ENCODE measurements at regions not wholly inside any gene's neighbourhood (a gene's known extent, or its start where the extent isn't known, plus 50 kb on each side); places are given as distances from the start of the nearest gene placed in this dataset.

DNA sequence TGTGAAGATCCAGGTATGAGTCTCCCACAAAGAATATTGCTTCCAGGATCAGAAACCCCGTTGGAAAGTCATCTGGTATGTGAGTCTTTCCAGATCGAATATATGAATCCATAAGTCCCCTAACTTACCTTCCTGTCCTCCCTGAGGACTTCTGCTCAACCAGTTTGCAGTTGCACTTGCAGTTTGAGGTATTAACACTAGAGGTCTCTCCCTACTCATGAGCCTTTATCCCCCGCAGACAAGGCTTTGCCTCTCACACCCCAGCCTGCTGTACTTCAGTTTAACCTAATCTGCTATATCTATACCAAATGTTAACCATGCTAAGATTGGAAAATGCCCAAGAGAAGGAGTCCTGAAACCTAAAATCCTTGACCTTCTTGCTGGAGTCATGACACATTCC lies 135.3 kb upstream of the DEFB112 start:
- no peaks in the 10 kb centered on the region for H3K9me3 ChIP-seq (ENCODE audit: control insufficient read depth, insufficient read depth, low read depth, low read length)
- no peaks in the 10 kb centered on the region for H3K36me3 ChIP-seq (ENCODE audit: control insufficient read depth in 2 of 2, insufficient read depth in 1 of 2, low read length in 2 of 2)
- no peak for TF ChIP-seq ZNF571 (tag by site-specific recombination; IDR thresholded peaks at IDR 0.05)
- TF ChIP-seq ZNF521 (tag by site-specific recombination; IDR thresholded peaks at IDR 0.05), result no peak
- TF ChIP-seq SALL2 (tag by site-specific recombination; IDR thresholded peaks at IDR 0.05; ENCODE audit: borderline replicate concordance), result no peak
- no peak for TF ChIP-seq ZNF560 (tag by site-specific recombination; IDR thresholded peaks at IDR 0.05; ENCODE audit: borderline replicate concordance)
- TF ChIP-seq ZNF2 (tag by site-specific recombination; IDR thresholded peaks at IDR 0.05), result no peak
- TF ChIP-seq ZEB2 (tag by site-specific recombination; IDR thresholded peaks at IDR 0.05), result no peak
- TF ChIP-seq ZXDB (tag by site-specific recombination; IDR thresholded peaks at IDR 0.05), result no peak
- TF ChIP-seq ZNF747 (tag by site-specific recombination; IDR thresholded peaks at IDR 0.05), result no peak
- TF ChIP-seq, protein P1, sequence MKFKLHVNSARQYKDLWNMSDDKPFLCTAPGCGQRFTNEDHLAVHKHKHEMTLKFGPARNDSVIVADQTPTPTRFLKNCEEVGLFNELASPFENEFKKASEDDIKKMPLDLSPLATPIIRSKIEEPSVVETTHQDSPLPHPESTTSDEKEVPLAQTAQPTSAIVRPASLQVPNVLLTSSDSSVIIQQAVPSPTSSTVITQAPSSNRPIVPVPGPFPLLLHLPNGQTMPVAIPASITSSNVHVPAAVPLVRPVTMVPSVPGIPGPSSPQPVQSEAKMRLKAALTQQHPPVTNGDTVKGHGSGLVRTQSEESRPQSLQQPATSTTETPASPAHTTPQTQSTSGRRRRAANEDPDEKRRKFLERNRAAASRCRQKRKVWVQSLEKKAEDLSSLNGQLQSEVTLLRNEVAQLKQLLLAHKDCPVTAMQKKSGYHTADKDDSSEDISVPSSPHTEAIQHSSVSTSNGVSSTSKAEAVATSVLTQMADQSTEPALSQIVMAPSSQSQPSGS (tag by site-specific recombination; IDR thresholded peaks at IDR 0.05; ENCODE audit: low read depth), result no peak
- no peak for TF ChIP-seq KLF1 (tag by site-specific recombination; IDR thresholded peaks at IDR 0.05)
- no peak for TF ChIP-seq ZNF366 (tag by site-specific recombination; conservative IDR thresholded peaks at IDR 0.05)
- no peak for TF ChIP-seq ZNF701 (tag by site-specific recombination; IDR thresholded peaks at IDR 0.05)
- no peak for TF ChIP-seq HOXC10 (CRISPR knock-in tag; IDR thresholded peaks at IDR 0.05)
- TF ChIP-seq ZSCAN23 (tag by site-specific recombination; IDR thresholded peaks at IDR 0.05), result no peak
- no peak for TF ChIP-seq ZNF785 (tag by site-specific recombination; IDR thresholded peaks at IDR 0.05)
- TF ChIP-seq ZNF791 (tag by site-specific recombination; IDR thresholded peaks at IDR 0.05), result no peak
- no peak for TF ChIP-seq ZBTB8A (tag by site-specific recombination; IDR thresholded peaks at IDR 0.05)
- TF ChIP-seq ZNF658 (tag by site-specific recombination; IDR thresholded peaks at IDR 0.05), result no peak
- no peak overlapping the region for H3K4me3 ChIP-seq (ENCODE audit: low read depth, low read length)
- POLR2A ChIA-PET, result no interaction called here
- no peak overlapping the region for H3K27ac ChIP-seq (ENCODE audit: extremely low read depth, low read depth, low read length)
- CTCF ChIA-PET, result no interaction called here
- no peaks in the 10 kb centered on the region for H3K4me1 ChIP-seq (ENCODE audit: control insufficient read depth, insufficient read depth, low read length)

DNA sequence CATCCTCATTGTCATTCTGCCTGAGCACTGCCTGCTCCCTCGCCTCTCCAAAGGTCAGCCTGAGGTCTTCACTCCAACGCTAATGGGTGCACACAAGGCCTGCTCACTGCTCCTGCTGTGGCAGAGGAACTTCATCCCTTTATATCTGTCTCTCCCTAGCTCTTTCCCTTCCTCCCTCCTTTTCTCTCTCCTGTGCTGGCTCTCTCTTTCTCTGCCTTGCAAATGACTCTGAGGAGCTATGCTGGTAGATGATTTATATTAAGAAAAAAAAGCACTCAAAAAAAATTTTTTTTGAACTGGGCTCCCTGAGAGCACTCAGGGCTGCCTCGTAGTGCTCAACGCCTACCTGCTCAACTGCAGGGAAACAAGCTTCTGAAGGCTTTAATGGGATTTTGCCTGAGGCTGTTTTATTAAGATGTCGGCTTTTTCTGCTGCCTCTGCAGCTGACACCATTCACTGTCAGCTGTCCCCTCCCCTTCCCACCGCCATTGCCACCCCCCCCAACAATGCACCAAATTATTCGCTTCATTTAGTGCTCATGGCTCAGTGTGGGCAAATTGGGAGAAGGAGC lies 137.7 kb upstream of the DEFB112 start:
- POLR2A ChIA-PET, result no interaction called here
- H3K4me1 ChIP-seq (ENCODE audit: control insufficient read depth, insufficient read depth, low read length), result no peaks in the 10 kb centered on the region
- TF ChIP-seq, protein P2, sequence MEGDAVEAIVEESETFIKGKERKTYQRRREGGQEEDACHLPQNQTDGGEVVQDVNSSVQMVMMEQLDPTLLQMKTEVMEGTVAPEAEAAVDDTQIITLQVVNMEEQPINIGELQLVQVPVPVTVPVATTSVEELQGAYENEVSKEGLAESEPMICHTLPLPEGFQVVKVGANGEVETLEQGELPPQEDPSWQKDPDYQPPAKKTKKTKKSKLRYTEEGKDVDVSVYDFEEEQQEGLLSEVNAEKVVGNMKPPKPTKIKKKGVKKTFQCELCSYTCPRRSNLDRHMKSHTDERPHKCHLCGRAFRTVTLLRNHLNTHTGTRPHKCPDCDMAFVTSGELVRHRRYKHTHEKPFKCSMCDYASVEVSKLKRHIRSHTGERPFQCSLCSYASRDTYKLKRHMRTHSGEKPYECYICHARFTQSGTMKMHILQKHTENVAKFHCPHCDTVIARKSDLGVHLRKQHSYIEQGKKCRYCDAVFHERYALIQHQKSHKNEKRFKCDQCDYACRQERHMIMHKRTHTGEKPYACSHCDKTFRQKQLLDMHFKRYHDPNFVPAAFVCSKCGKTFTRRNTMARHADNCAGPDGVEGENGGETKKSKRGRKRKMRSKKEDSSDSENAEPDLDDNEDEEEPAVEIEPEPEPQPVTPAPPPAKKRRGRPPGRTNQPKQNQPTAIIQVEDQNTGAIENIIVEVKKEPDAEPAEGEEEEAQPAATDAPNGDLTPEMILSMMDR (tag by site-specific recombination; IDR thresholded peaks at IDR 0.05), result no peak
- TF ChIP-seq KLF9 (tag by site-specific recombination; IDR thresholded peaks at IDR 0.05; ENCODE audit: low read depth) (no peak), ZIC2 (tag by site-specific recombination; IDR thresholded peaks at IDR 0.05) (no peak), ZNF776 (tag by site-specific recombination; IDR thresholded peaks at IDR 0.05; ENCODE audit: borderline replicate concordance) (no peak), ZNF610 (tag by site-specific recombination; IDR thresholded peaks at IDR 0.05; ENCODE audit: borderline replicate concordance) (no peak), ZNF623 (tag by site-specific recombination; IDR thresholded peaks at IDR 0.05) (no peak), IKZF3 (tag by site-specific recombination; IDR thresholded peaks at IDR 0.05) (no peak), ZFP37 (tag by site-specific recombination; IDR thresholded peaks at IDR 0.05) (no peak)
- TF ChIP-seq, protein P3, sequence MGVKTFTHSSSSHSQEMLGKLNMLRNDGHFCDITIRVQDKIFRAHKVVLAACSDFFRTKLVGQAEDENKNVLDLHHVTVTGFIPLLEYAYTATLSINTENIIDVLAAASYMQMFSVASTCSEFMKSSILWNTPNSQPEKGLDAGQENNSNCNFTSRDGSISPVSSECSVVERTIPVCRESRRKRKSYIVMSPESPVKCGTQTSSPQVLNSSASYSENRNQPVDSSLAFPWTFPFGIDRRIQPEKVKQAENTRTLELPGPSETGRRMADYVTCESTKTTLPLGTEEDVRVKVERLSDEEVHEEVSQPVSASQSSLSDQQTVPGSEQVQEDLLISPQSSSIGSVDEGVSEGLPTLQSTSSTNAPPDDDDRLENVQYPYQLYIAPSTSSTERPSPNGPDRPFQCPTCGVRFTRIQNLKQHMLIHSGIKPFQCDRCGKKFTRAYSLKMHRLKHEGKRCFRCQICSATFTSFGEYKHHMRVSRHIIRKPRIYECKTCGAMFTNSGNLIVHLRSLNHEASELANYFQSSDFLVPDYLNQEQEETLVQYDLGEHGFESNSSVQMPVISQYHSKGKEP (tag by site-specific recombination; IDR thresholded peaks at IDR 0.05), result no peak
- TF ChIP-seq, protein P4, sequence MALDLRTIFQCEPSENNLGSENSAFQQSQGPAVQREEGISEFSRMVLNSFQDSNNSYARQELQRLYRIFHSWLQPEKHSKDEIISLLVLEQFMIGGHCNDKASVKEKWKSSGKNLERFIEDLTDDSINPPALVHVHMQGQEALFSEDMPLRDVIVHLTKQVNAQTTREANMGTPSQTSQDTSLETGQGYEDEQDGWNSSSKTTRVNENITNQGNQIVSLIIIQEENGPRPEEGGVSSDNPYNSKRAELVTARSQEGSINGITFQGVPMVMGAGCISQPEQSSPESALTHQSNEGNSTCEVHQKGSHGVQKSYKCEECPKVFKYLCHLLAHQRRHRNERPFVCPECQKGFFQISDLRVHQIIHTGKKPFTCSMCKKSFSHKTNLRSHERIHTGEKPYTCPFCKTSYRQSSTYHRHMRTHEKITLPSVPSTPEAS (tag by site-specific recombination; IDR thresholded peaks at IDR 0.05), result no peak
- CTCF ChIA-PET, result no interaction called here
- no peaks in the 10 kb centered on the region for H3K36me3 ChIP-seq (ENCODE audit: control insufficient read depth in 2 of 2, insufficient read depth in 1 of 2, low read length in 2 of 2)
- H3K27ac ChIP-seq (ENCODE audit: extremely low read depth, low read depth, low read length), result no peak overlapping the region
- H3K9me3 ChIP-seq (ENCODE audit: control insufficient read depth, insufficient read depth, low read depth, low read length), result no peaks in the 10 kb centered on the region
- no peak overlapping the region for H3K4me3 ChIP-seq (ENCODE audit: low read depth, low read length)

Measured in HEK293 (cell line).